A673 (cell line): ENCODE measurements at regions not wholly inside any gene's neighbourhood (a gene's known extent, or its start where the extent isn't known, plus 50 kb on each side); places are given as distances from the start of the nearest gene placed in this dataset.

Experiments used
- BruUV-seq: library from RNA; stranded (reverse); fragments of 400-500 nt; replicated peaks from 2 replicates; lab custom pipeline; 2021; lab: Mats Ljungman, UMichigan
- CTCF ChIA-PET: fragments of 300-600 bp; sonication (Branson Sonifier 250); formaldehyde crosslinking; loops from one replicate; lab custom pipeline; 2022; ENCODE audit warnings: antibody characterized with exemption; lab: Charles Lee
- POLR2A ChIA-PET: fragments of 300-600 bp; sonication (Branson Sonifier 250); formaldehyde crosslinking; loops from one replicate; lab custom pipeline; 2022; ENCODE audit warnings: antibody characterized with exemption; ENCODE audit not compliant: low non-redundant PET; lab: Charles Lee
- DNase-seq: peaks from one replicate; pipeline ENCODE4 v3.0.0-alpha.2; 2015; ENCODE audit warnings: low spot score
- H3K27ac ChIP-seq: fragments of 200-600 bp; sonication (generic); 2 replicates; pipeline ENCODE4 v1.5.1; 2016; ENCODE audit warnings: mixed run types, low read depth, mild to moderate bottlenecking, mixed read lengths, antibody characterized with exemption, low read length; ENCODE audit not compliant: poor library complexity, severe bottlenecking
- H3K27me3 ChIP-seq: fragments of 200-600 bp; sonication (generic); replicated peaks from 2 replicates; pipeline ENCODE4 v1.6.1; 2017; ENCODE audit warnings: mixed run types, low read depth, mild to moderate bottlenecking, mixed read lengths, antibody characterized with exemption, low read length; ENCODE audit not compliant: insufficient read depth, poor library complexity
- H3K36me3 ChIP-seq: fragments of 200-600 bp; sonication (generic); 2 replicates; pipeline ENCODE4 v1.6.1; 2016; ENCODE audit warnings: mixed run types, mild to moderate bottlenecking, mixed read lengths, antibody characterized with exemption, low read length; ENCODE audit not compliant: insufficient read depth, poor library complexity, severe bottlenecking
- H3K4me1 ChIP-seq: fragments of 200-600 bp; sonication (generic); 2 replicates; pipeline ENCODE4 v1.6.1; 2017; ENCODE audit warnings: mixed run types, mild to moderate bottlenecking, mixed read lengths, antibody characterized with exemption, low read length; ENCODE audit not compliant: insufficient read depth, poor library complexity, severe bottlenecking
- H3K4me3 ChIP-seq: fragments of 200-600 bp; sonication (generic); 2 replicates; pipeline ENCODE4 v1.5.1; 2016; ENCODE audit warnings: low read depth, mixed run types, mild to moderate bottlenecking, mixed read lengths, low read length; ENCODE audit not compliant: poor library complexity, severe bottlenecking
- H3K9me3 ChIP-seq: fragments of 200-600 bp; sonication (generic); 2 replicates; pipeline ENCODE4 v1.6.1; 2016; ENCODE audit warnings: mixed run types, low read depth, mild to moderate bottlenecking, mixed read lengths, antibody characterized with exemption, low read length; ENCODE audit not compliant: poor library complexity, severe bottlenecking
- CTCF ChIP-seq: fragments of 300-800, 200-600 bp; sonication (generic); conservative IDR thresholded peaks from 2 replicates; pipeline ENCODE4 v1.5.1; 2017; ENCODE audit warnings: low read depth, mild to moderate bottlenecking, antibody characterized with exemption, low read length, moderate library complexity, mixed read lengths
- EZH2 ChIP-seq: fragments of 200-600 bp; sonication (generic); IDR thresholded peaks from 2 replicates; pipeline ENCODE4 v1.6.1; 2017; ENCODE audit warnings: borderline replicate concordance, low read depth, mild to moderate bottlenecking, mixed read lengths, antibody characterized with exemption, low read length; ENCODE audit not compliant: poor library complexity, severe bottlenecking
- intact Hi-C: fragments of 100-400 bp; cut with micrococcal nuclease; formaldehyde crosslinking; loops from one replicate; pipeline ENCODE4 v1.10.0; 2022; ENCODE audit not compliant: unreplicated experiment

DNA sequence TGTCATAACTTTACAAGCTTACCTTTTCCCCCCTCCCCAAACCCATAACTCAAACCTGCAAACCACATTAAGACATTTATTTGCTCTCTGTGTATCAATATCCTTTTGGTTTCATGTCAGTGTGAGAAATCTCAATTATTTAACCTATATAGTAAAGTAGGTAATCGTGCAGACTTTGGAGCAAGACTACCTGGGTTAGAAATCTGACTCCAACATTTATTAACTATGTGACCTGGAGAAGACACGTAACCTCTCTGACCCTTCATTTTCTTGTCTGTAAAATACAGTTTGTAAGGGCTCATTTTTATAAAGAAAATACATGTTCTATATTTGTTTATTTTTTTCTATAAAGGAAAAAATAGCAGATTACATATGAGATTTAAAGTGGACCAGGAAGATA is 448.9 kb upstream of the MANEA start:
- TF ChIP-seq CTCF (no peak), EZH2 (no peak)
- no peak for DNase-seq
- Histone ChIP-seq H3K4me3 (no peak overlapping the region), H3K27ac (no peak overlapping the region), H3K27me3 (no peaks in the 10 kb centered on the region), H3K9me3 (no peaks in the 10 kb centered on the region), H3K4me1 (no peaks in the 10 kb centered on the region), H3K36me3 (no peaks in the 10 kb centered on the region)
- intact Hi-C loops: no loop called here
- ChIA-PET POLR2A (no interaction called here), CTCF (no interaction called here)
- BruUV-seq: no TSS peak

GRCh38 chr6:95128947-95129346 is 448.4 kb upstream of the MANEA start:
- intact Hi-C loops: no loop called here
- BruUV-seq: no TSS peak

DNA sequence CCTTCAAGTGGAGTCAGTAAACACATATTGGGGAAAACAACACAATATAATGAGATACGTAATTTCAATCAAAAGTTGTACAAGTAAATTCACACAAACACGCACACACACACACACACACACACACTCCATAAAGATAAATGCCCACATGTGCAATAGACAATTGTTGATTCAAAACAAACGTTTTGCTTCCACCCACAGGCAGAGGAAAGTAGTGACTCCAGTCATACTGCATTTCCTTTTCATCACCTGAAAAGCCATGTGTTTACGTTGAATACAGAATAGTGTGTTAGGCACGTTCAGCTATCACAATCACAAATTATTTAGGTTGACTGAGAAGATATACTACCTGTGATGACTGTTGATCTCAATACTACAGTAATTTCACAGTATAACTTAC is 443.8 kb upstream of the MANEA start:
- DNase-seq: peak; percentile 36
- no peaks in the 10 kb centered on the region for H3K27me3 ChIP-seq
- no peak overlapping the region for H3K27ac ChIP-seq
- ChIA-PET POLR2A (no interaction called here), CTCF (no interaction called here)
- H3K36me3 ChIP-seq: no peaks in the 10 kb centered on the region
- H3K9me3 ChIP-seq: no peaks in the 10 kb centered on the region
- no peak overlapping the region for H3K4me3 ChIP-seq
- intact Hi-C loops: no loop called here
- TF ChIP-seq EZH2 (no peak), CTCF (peak; percentile 50)
- no TSS peak for BruUV-seq
- no peaks in the 10 kb centered on the region for H3K4me1 ChIP-seq

More at GRCh38 chr6:95128947-95129346, 448.4 kb upstream of the MANEA start:
- Histone ChIP-seq H3K27ac (no peak overlapping the region), H3K9me3 (no peaks in the 10 kb centered on the region), H3K27me3 (no peaks in the 10 kb centered on the region), H3K4me3 (no peak overlapping the region), H3K36me3 (no peaks in the 10 kb centered on the region), H3K4me1 (no peaks in the 10 kb centered on the region)
- TF ChIP-seq CTCF (no peak), EZH2 (no peak)
- ChIA-PET CTCF (no interaction called here), POLR2A (no interaction called here)
- no peak for DNase-seq
